ENCODE measurements at regions not wholly inside any gene's neighbourhood (a gene's known extent, or its start where the extent isn't known, plus 50 kb on each side); places are given as distances from the start of the nearest gene placed in this dataset.

DNA sequence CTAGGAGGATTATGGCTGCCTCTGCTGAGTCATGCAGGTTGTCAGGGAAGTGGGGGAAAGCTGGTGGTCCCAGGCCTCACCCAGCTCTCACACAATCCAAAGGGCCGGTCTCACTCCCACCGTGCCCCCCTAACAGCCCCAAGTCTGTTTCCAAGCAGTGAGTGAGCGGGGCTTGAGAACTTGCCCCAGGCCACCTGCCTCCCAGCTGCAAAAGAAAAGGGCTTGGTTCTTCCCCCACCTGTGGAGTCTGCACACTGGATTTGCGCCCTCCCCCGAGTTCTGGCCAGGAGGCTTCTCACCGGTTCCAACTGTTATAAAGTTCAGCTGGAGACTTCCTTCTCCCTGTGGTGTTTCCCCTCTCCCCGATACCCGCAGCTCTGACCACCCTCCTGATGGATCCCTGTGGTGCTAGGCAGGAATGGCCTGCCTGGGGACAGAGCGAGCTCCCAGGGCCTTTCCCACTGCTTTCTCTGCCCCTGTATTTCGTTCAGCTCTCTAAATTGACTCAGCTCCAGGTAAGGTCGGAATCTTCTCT, 222.3 kb downstream of the BARHL2 start:
- no peak for DNase-seq (ENCODE audit: low read depth)

- DNase-seq (ENCODE audit: low read depth), result peak; percentile 32
These were observed 228.7 kb downstream of the BARHL2 start for GRCh38 chr1:90488451-90488850.

- DNase-seq (ENCODE audit: low read depth), result no peak
These were observed 230.1 kb downstream of the BARHL2 start for GRCh38 chr1:90486996-90487395.

GRCh38 chr1:90486134-90486824, 230.8 kb downstream of the BARHL2 start:
- DNase-seq (ENCODE audit: low read depth), result no peak

- DNase-seq (ENCODE audit: low read depth), result no peak
These were observed 236.7 kb downstream of the BARHL2 start for GRCh38 chr1:90480271-90480835.

DNA sequence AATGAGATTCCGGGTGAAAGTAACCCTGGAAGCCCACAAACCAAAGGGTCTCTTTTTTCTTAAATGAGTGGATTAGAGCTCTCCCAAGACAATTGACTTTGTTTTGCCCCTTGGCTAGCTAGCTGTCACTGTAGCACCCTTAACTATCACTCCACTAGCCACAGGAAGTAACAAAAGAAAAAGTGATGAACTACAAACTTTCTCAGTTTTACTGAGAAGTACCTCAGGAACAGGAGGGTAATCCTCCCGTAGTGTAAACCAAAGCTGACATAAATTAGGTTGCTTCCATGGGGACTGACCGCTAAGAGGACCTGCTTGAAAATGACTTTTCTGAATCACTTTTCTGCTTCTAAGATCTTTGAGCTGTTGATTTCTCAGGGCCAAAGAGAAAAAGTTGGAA, 240.1 kb downstream of the BARHL2 start:
- no peak for DNase-seq (ENCODE audit: low read depth)

DNA sequence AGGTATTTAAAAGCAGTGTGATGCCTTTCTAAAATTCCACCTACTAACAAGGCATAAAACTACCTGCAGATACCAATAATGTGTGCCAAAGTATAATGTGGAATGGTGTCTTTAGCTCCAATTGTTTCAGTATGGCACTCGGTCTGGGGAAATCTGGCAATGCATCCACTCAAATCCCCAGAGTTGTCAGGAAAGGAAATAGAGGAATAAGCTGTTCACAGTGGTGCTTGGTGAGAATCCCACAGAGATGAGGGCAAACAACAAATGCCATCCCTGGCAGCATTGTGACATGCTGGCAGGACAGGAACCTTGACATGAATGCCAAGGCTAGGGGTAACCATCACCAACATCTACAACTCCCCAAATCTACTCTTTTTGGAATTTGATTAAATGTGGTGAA, 240.7 kb downstream of the BARHL2 start:
- no peak for DNase-seq (ENCODE audit: low read depth)

- DNase-seq (ENCODE audit: low read depth), result no peak
These were observed 241.5 kb downstream of the BARHL2 start for GRCh38 chr1:90475631-90476030.

GRCh38 chr1:90474731-90475130, 242.4 kb downstream of the BARHL2 start:
- DNase-seq (ENCODE audit: low read depth), result no peak

- no peak for DNase-seq (ENCODE audit: low read depth)
These were observed 242.9 kb downstream of the BARHL2 start for GRCh38 chr1:90474158-90474557.

- DNase-seq (ENCODE audit: low read depth), result no peak
These were observed 244.3 kb downstream of the BARHL2 start for GRCh38 chr1:90472775-90473174.

DNA sequence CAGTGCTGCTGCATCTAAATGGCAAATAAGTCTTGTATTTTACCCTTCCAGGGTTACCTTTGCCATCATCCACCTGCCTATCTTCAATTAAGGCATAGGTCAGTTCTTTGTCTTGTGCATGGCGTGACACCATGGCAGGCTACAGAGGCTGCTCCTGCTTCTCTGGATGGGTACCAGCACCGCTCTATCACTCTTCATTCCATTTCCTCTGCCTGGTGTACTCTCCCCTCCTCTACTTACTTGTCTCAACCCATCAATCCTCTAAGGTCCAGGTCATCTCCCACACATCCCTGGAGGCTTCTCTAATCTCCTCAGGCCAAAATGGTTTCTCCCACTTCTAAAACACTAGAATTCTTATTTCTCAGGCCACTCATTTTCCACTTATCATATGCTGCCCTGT, 257.5 kb downstream of the BARHL2 start:
- no peak for DNase-seq (ENCODE audit: low read depth)

- DNase-seq (ENCODE audit: low read depth), result no peak
These were observed 259.1 kb downstream of the BARHL2 start for GRCh38 chr1:90457985-90458384.

GRCh38 chr1:90452491-90452890, 264.6 kb downstream of the BARHL2 start:
- DNase-seq (ENCODE audit: low read depth), result no peak

DNA sequence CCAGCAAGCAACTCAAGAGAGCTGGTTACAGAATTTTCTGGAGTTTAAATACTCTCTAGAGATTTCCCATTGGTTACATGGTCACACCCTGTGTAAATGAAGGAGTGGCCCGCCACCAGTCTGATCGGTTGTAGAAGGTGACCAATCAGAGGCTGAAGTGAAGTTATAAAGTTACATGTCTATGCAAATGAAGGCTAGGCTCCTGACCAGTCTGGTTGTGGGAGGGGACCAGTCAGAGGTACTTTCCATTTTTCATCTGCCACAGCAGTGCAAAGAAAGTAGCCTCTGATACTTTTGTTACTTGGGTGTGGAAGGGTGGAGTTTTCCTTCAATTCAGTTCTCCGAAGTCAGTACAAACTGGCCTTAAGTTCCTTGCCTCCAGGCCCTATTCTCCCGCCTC, 273.7 kb downstream of the BARHL2 start:
- DNase-seq (ENCODE audit: low read depth), result peak; percentile 9

- no peak for DNase-seq (ENCODE audit: low read depth)
These were observed 281.8 kb downstream of the BARHL2 start for GRCh38 chr1:90435351-90435750.

DNA sequence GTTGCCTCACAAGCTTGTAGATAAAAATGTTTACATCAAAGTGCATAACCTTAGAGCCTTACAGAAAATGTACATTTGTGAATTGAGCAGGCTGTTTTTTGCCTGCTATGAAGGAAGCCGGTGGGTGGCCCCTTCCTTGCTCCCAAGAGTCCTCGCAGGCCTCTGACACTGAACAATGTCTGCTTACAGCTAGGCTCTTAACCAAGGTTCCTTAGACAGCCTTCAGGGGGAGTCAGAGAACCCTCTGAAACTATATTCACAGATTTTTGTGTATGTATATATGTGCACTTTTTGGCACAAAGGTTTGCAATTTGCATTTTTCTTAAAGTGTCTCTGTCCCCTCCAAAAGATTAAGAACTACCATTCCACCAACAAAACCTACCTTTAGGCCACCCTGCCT, 282.6 kb downstream of the BARHL2 start:
- DNase-seq (ENCODE audit: low read depth), result no peak

DNA sequence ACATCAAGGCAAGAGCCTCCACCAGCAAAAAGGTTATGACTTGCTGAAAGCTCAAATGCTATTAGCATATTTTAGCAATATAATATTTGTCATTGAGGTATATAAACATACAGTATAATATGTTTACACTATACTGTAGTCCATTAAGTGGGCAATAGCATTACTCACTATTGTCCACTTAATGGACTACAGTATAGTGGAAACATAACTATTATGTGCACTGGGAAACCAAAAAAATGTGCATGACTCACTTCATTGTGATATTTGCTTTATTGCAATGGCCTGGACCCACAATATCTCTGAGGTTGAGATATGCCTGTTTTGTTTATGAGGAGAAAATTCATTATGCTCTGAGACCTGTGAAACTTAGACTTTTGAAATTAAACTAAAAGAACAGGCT, 300.0 kb downstream of the BARHL2 start:
- DNase-seq (ENCODE audit: low read depth), result peak; percentile 17

- no peak for DNase-seq (ENCODE audit: low read depth)
These were observed 302.9 kb downstream of the BARHL2 start for GRCh38 chr1:90414201-90414600.

GRCh38 chr1:90413519-90413918, 303.6 kb downstream of the BARHL2 start:
- no peak for DNase-seq (ENCODE audit: low read depth)

GRCh38 chr1:90412563-90412962, 304.5 kb downstream of the BARHL2 start:
- DNase-seq (ENCODE audit: low read depth), result no peak

- no peak for DNase-seq (ENCODE audit: low read depth)
These were observed 305.9 kb downstream of the BARHL2 start for GRCh38 chr1:90411185-90411584.

DNA sequence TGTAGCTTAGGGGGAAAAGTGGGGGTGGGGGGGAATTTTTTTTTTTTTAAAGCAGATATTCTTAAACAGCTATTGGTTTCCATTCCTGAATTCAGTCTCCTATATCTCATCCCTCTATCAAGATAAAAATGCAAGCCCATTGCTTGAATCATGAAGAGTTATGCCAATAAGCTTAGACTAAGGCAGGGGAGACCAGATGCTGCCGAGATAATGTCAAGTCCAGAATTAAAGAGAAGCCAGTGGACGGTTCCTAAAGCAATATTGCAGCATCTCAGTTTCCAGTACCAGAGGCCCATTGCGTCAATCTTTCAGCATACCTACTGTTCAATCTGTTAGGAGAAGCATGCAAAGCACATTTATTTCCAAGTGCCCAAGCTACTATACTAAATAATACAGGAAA, 309.4 kb downstream of the BARHL2 start:
- DNase-seq (ENCODE audit: low read depth), result no peak

GRCh38 chr1:90405726-90406125, 311.4 kb downstream of the BARHL2 start:
- DNase-seq (ENCODE audit: low read depth), result no peak
